HepG2 (cell line): ENCODE measurements at regions not wholly inside any gene's neighbourhood (a gene's known extent, or its start where the extent isn't known, plus 50 kb on each side); places are given as distances from the start of the nearest gene placed in this dataset.

Experiments used
- TF ChIP-seq, protein P1 (sequence below): sonication (generic); formaldehyde crosslinking; IDR thresholded peaks from 2 replicates; pipeline ENCODE4 v1.4.0; 2020; ENCODE audit warnings: missing genetic modification reagents
- TF ChIP-seq, protein P2 (sequence below), 2 experiments: sonication (generic) in 1 of 2; formaldehyde crosslinking in 1 of 2; IDR thresholded peaks; 2 replicates each; pipeline versions ENCODE4 v1.6.1 to v1.9.0; 2014 to 2022; ENCODE audit warnings: antibody characterized with exemption in 1 of 2, borderline replicate concordance in 1 of 2, inconsistent platforms in 1 of 2, low read depth in 1 of 2, missing genetic modification reagents in 1 of 2

DNA sequence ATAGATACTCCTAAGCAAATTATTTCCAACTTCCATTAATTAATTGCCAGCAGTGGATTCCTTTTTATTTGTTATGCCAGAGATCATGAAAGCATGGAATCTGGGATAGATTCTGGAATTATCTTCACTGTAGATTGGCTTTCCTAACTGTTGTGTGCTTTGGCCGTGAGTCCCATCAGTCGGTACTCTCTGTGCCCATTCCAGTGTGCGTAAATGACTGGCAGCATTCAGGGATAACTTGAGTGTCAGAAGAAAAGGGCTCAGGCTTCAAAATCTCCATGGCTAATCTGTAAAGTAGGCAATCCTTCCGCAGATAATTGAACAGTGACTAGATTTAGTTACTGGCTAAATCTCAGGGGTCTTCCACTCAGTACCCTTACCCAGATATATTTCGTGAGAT is 76.8 kb upstream of the TMEM164 start (continued):
- TF ChIP-seq, protein P1, sequence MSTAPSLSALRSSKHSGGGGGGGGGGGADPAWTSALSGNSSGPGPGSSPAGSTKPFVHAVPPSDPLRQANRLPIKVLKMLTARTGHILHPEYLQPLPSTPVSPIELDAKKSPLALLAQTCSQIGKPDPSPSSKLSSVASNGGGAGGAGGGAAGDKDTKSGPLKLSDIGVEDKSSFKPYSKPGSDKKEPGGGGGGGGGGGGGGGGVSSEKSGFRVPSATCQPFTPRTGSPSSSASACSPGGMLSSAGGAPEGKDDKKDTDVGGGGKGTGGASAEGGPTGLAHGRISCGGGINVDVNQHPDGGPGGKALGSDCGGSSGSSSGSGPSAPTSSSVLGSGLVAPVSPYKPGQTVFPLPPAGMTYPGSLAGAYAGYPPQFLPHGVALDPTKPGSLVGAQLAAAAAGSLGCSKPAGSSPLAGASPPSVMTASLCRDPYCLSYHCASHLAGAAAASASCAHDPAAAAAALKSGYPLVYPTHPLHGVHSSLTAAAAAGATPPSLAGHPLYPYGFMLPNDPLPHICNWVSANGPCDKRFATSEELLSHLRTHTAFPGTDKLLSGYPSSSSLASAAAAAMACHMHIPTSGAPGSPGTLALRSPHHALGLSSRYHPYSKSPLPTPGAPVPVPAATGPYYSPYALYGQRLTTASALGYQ (CRISPR knock-in tag), result no peak
- TF ChIP-seq, protein P2, sequence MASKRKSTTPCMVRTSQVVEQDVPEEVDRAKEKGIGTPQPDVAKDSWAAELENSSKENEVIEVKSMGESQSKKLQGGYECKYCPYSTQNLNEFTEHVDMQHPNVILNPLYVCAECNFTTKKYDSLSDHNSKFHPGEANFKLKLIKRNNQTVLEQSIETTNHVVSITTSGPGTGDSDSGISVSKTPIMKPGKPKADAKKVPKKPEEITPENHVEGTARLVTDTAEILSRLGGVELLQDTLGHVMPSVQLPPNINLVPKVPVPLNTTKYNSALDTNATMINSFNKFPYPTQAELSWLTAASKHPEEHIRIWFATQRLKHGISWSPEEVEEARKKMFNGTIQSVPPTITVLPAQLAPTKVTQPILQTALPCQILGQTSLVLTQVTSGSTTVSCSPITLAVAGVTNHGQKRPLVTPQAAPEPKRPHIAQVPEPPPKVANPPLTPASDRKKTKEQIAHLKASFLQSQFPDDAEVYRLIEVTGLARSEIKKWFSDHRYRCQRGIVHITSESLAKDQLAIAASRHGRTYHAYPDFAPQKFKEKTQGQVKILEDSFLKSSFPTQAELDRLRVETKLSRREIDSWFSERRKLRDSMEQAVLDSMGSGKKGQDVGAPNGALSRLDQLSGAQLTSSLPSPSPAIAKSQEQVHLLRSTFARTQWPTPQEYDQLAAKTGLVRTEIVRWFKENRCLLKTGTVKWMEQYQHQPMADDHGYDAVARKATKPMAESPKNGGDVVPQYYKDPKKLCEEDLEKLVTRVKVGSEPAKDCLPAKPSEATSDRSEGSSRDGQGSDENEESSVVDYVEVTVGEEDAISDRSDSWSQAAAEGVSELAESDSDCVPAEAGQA (IDR thresholded peaks at IDR 0.05; ENCODE audit: low read depth), result no peak
- TF ChIP-seq, protein P2 (CRISPR knock-in tag; IDR thresholded peaks at IDR 0.05; ENCODE audit: borderline replicate concordance), result no peak
